GM19240 (cell line): ENCODE measurements at regions not wholly inside any gene's neighbourhood (a gene's known extent, or its start where the extent isn't known, plus 50 kb on each side); places are given as distances from the start of the nearest gene placed in this dataset.

Experiments
- DNase-seq: peaks from one replicate; pipeline ENCODE4 v3.0.0; 2011; ENCODE audit warnings: low spot score; ENCODE audit not compliant: insufficient read length

DNA sequence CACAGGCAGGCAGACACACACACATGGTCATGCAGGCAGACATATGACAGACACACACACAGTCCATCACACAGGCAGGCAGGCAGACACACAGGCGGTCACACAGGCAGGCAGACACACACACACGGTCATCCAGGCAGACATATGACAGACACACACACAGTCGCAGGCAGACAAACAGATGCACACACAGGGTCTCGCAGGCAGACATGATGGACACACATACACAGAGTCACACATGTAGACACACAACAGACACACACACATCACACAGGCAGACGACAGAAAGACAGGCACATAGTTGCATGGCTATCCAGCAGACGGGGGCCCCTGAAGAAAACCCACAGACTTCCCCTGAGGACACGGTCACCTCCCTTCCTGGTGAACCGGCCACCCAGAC, 135.4 kb downstream of the NCOR2 start:
- no peak for DNase-seq

DNA sequence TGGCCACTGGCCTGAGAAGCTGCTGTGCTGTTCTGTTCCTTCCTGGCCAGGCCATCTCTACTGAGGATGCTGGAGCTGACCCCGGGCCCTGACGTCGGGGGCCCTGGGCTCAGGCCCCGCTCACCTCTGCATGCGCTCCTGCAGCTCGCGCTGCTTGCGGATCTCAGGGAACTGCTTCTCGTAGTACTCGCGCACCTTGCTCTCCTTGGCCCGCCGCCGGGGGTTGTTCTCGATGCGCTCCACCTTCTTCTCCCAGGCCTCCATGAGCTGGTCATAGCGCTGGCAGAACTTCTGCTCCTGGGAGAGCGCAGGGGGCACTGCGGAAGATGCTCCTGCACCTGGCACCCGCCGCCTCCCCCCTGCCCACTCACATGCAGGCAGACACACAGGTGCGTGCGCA, 135.6 kb downstream of the RFLNA start:
- DNase-seq = no peak

DNA sequence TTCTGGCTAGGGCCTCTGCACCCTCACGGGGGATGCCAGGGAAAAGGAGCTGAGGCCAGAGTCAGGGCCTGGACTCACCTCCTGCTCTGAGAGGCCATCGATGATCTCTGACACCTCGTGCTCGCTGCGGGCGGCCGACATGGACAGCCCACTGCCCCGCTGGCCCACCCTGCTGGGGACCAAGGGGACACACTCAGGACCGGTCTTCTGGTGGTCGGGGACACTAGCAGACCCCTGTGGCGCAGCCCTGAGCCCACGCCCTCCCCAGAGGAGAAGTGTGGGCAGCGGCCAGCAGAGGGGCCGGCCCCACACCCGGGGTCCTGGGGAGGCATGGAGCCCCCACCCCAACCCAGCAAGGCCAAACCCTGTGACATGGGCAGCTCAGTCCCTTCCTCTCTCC, 134.6 kb downstream of the RFLNA start:
- DNase-seq = no peak

DNA sequence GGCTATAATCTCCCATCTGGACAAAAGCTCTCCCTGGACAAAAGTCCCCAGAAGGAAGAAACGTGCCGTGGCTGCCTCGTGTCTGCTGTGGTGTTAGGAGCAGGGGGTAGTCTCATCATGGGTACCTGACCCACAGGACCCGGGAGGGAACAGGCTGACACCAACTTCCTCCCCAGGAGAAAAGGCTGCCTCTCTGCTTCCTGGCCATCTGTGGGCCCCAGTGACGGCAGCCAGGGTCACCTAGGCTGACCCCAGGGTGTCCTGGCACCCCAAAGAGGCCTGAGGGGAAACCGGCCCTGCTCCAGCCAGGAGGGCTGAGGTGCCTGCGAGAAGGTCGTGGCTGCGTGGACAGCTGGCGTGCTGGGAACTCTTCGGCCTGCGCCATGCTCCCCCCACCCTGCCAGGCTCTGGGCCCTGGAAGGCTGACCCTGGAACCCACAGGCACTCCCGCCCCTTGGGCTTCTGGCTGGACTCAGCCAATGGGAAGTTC, 133.9 kb downstream of the RFLNA start:
- DNase-seq = no peak

DNA sequence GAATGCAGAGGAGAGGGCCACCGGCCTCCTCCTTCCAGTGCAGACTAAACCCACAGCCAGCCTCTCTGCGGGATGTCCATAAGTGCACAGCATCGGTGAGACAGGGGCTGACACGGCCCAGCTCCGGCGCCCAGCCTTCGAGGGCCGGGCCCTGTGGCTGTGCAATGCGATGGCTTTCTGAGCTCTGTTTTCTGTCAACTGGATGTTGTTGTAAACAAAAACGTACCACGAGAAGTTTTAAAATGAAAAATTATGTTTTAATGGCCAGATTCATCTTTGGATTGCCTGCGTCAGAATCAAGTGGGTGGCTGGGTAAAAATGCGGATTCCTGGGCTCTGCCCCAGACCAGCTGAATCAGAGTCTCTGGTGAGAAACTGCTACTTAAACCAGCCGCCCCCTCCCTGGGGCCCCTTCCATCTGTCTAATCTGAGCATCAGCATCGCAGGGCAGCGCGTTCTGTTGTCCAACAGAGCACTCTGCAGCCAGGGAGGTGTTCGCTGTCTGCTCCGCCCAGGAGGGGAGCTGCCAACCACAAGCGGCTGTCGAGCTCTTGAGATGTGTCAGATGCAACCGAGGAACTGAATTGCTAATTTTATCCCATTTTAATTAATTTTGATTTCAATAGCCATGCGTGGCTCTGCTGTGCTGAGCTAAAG, 133.4 kb downstream of the RFLNA start:
- no peak for DNase-seq

DNA sequence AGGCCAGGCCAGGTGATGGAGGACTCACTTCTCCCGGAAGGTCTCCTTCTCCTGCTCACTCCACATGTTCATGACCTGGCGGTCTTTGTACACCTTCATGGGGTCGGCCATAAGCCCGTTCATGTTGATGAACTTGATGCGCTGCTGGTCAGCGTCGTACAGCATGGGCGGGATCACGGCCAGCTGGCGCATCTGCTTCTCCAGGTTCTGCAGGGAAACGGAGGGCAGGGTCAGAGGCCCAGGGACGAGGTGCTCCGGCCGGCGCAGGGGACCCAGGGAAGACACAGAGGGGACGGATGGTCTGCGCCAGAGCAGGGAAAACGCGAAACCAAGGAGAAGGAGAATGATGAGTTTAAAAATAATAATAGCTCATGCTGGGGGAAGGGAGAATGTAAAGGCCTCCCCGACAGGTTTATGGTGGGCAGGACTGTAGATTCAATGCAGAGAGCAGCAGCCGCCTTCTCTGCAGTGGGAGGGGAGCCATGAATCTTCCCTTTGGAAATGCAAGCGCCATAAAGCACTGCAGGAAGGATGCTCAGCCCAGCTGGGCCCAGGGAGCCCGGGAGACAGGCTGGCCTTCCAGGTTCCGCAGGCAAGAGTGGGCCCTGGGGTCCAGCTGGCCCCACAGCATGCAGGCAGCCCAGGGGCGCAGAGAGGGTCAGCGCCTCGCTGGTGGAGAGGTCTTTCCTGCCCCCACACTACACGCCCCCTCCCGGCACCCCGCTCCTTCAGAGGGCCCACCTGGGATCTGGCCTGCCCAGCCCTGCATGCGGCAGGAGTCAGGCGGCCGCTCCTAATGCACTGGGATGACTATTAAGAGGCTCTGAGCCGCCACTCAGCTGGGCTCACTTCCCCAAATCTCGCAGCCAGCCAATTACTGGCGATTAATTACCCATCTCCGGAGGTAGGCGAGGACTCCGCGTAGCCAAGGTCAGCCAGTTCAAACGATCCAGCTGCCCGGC, 132.0 kb downstream of the RFLNA start:
- DNase-seq = no peak

DNA sequence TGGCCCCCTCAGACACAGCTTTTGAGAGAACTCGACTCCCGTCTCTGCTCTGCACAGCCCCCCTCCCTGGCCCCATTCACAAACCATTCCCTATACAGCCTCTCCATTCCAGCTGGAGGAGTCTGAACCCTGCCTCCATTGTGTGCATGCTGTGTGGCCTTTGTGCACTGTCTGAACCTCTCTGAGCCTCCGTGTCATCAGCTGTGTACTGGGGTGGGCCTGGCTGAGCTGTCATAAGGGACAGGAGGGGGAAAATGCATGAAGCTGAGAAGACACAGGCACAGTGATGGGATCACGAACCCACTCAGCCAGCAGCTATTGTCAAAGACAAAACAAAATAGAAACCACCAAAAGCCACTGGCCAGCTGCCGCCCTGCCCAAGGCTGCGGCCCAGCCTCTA, 130.8 kb downstream of the RFLNA start:
- DNase-seq = no peak

DNA sequence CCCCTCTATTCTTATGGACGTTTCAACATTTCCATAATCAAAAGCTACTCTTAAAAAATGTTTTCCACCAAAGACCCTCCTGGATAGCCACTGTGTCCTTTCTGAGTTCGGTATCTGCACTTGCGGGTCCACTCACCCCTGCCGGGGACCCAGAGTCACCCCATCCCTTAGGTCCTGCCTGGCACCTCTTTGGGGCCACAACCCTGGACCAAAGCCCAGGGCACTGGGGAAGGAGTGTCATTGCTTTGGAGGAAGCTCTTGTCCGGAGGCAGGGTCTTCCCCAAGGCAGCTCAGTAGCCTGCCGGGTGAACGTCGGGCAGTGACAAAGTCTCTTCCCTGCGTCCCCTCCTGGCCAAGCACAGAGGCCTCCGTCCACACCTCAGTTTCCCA, 129.6 kb downstream of the RFLNA start:
- no peak for DNase-seq

DNA sequence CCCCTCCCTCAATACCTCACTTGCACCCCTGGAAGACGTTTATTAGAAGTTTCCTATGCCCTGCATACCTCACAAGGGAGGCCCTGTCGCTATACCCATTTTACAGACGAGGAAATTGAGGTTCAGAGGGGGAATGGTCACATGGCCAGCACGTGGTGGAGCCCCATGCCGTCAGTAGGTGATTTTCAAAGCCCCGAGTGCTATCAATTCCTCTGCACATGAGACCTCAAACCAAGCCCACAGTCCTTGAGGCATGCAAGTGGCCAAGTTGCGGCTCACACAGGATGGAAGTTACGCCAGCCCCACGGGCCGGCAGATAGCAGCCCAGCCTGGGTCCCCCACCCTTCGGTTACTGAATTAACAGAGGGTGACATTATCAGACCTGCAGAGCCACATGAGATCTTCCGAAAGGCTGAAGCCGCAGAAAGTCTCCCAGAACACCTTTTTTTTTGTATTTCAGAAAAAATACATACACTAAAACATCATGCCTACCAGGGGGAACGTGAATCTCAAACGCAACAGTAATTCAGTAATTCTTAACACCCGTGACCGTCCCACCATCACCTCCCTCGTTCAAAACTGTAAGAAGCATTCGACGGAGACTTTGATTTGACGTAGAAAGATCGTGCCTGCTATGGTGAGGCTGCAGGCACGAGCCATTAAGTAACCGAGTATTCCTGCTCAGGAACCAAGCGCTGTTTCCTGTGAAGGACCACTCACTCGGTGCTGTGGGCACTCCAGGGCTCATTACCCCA, 129.0 kb downstream of the RFLNA start:
- DNase-seq = no peak

DNA sequence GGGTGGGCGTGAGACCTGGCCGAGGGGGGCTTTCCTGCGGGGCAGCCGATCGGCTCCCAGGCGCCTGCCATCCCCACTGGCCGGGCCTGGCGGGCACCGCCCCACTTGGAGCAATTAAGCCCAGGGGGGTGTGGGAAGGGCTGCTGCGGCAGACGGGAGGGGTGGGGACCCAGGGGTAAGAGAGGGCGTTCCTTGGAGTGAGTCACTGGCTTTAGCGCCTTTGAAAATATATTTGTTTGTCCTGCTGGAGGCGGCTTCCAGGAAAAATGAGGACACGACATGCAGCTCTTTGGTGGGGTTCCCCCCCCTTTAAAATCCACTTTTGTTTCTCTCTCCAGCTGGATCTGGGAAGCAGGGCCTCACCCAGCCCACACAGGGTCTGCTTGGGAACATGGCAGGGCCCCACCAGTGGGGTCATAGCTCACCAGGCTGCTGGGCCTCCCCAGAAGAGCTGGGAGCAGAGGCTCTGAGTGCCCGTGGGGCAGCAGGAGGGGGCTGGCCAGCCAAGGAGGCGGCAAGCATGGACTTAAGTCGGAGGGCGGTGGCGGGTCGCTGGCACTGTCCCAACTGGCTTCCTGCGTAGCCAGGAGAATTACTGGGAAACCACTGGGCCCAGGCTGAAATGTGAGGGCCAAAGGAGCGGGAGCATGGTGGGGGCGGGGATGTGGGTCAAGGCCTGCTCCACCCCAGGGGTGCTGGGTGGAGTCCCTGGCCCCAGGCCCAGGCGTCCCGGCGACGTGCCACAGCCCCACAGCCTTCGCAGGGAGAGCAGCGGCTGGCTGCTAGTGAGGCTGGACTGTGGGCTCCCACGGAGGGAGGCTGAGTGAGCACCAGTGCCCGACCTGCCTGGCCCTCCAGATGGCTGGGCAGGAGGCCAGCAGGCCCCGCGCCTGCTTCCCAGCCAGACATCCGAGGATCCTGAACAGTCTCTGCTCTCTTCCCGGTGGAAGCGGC, 128.0 kb downstream of the RFLNA start:
- no peak for DNase-seq

DNA sequence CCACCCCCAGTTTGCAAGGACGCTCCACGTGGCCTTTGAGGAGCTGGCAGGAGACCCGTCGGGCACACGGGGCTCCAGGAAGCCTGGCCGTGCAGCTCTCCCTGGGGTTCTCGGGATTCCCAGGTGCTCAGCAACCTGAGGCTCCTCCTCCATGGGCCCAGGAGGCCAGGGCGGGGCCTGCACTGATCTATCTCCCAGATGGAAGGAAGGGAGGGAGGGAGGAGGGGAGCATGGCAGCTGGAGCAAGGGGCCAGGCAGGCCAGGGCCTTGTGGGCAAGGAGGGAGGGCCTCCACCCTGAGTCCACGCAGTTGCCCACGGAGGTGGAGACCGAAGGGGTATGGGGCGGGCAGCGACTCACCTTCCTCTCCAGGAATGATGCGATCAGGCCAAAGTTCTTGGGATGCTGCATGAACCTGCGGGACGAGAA, 127.3 kb downstream of the RFLNA start:
- DNase-seq = no peak

DNA sequence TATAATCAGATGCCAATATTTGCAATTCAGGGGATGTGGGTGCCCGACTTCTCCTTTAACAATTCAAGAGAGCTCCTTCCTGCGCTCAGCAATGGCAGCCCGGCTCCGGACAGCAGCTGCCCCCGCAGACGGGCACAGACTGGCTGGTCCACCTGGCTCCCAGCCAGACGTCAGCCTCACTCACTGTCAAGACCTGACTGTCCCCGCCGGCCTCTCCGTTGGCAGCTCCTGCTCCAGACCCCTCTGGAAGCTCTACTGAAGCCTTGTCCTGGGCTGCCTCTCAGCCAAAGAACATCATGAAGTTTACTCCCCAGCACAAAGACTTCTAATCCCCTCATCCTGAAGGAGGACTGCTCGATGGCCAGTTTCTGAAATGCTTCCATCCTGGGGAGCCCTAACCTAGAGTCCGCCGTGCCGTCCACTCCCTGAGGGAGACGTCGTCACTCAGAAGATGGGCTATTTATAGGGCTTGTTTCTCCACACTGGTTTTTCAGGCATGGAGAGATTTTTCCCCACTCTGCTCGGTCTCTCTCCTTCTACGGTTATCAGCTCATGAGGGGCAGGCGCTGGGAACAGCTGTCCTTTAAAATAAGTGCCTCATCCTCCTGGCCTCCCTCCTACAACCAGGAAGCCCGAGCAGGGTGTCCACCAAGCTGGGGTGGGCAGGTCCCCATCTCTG, 126.2 kb downstream of the RFLNA start:
- DNase-seq = no peak

DNA sequence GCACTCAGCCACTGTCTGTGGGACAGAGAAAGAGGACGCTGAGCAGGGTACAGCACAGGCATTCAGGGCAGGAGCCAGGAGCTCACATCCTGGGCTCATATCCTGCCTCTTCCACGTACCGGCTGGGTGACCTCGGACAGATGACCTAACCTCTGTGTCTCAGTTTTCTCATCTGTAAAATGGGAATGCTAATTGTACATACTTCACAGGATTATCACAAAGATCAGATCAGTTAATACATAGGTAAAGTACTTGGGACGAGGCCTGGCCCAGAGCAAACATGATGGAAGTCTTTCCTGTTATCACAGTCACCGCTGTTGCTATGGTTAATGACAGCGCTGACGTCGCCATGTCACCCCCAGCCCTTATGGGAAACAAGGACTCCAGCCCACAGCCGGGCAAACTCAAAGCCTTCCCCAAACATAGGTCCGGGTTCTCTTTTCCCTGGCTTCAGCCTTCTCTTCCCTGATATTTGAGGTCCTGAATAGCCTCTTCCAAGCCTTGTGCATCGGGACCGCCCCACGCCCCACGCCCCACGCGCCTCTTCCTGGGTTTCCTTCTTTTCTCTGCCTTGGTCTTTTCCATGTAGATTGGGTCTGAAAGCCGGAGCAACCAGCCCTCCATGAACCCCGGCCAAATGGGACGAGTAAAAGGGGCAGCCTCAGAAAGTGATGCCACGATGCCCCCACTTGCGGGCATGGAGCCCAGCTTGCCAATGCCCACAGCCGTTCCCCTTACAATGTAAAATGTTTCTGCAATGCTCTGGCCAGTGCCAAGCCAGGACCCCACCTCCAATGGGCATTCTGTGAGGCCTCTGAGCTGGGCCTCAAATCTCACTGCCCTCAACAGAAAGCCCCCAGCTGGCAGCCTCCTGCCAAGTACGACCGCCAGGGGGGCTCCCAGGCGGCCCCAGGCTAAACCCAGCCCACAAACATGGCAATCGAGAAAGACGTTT, 125.4 kb downstream of the RFLNA start:
- DNase-seq = no peak

DNA sequence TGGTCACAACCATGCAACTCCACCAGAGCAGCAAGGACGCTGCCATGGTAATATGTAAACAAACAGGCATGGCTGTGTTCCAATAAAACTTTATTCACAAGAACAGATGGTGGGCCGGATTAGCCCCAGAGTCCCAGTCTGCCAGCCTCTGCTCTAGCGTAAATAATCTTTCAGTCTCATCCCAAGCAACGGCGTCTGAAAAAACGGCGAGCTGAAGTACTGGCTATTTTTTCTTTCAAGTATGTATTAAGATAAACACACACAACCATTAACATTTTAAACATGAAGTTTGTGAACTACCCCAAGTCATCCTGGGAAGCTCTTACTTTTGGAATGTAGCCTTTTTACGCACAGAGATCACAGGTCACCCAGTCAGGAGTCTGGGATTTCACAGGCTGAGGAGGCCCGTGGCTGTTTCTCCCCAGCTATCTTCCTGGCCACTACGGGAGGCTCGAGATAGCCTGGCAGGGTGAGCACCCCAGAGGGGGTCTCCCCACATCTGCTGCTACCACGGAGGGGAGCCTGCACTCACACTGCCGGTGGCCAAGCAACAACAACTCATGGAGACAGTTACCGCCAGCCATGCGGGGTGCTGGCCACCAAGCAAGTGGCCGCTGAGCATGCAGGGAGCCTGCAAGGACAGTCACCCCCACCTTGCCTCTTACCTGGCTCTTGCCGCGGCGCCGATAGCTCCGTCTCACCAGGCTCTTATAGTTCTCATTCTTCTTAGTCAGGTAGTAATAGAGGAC, 124.6 kb downstream of the RFLNA start:
- DNase-seq = no peak

DNA sequence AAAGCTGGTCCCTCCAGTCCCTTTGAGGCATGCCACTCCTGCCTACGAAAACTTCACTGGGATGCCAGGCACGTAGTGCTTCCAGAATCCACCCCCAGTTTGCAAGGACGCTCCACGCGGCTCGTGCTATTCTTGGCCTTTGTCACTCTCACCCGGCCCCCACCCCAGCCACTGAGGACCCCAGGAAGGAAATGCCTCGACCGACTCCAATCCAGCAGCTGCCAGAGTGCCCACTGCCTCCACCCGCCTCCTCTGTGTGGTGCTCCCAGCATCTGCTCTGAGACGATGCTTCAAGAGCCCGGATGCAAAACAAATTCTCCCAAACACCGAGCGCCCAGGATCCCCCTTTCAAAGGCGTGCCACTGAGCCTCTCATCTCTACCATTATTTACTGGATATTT, 123.9 kb downstream of the RFLNA start:
- DNase-seq = no peak

DNA sequence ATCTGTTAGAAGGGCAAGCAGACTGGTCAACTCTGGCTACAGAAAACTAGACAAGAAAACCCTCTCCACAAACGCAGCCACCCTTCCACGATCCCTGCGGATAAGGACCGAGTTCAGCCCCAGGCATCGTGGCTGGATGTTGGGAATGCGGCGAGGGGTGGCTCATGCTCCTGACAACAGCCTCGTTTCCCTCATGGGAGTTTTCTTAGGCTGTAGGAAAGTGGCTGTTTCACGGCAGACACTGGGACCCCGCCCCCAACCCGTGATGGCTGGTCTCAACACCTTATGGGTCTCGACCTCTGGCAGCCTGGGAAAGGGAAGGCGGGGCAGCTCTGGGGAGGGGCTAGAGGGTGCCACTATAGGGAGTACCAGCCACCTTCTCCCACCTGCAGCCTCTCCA, 123.3 kb downstream of the RFLNA start:
- DNase-seq = no peak

DNA sequence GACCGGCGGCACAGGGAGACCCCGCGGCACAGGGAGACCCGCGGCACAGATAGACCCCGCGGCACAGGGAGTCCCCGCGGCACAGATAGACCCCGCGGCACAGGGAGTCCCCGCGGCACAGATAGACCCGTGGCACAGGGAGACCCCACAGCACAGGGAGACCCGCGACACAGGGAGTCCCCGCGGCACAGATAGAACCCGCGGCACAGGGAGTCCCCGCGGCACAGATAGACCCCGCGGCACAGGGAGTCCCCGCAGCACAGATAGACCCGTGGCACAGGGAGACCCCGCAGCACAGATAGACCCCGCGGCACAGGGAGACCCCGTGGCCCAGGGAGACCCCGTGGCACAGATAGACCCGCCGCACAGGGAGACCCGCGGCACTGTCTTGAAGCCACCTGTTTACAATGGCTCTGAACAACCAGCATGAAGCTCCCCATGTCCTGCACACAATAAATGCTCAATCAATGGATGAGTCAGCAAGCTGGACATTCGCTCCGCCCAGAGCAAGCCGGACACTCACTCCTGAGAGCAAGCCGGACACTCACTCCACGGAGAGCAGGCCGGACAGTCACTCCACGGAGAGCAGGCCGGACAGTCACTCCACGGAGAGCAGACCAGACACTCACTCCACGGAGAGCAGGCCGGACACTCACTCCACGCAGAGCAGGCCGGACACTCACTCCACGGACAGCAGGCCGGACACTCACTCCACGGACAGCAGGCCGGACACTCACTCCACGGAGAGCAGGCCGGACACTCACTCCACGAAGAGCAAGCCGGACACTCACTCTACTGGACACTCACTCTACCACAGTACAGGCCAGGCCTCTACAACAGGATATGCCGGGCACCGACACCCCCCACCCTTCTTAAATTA, 121.9 kb downstream of the RFLNA start:
- no peak for DNase-seq
